ENCODE measurements at regions not wholly inside any gene's neighbourhood (a gene's known extent, or its start where the extent isn't known, plus 50 kb on each side); places are given as distances from the start of the nearest gene placed in this dataset.
"Not testable (repeated sequence)": the region's sequence is repeated elsewhere in the genome, so short reads cannot be mapped to it uniquely, and the experiment has no call there.

DNA sequence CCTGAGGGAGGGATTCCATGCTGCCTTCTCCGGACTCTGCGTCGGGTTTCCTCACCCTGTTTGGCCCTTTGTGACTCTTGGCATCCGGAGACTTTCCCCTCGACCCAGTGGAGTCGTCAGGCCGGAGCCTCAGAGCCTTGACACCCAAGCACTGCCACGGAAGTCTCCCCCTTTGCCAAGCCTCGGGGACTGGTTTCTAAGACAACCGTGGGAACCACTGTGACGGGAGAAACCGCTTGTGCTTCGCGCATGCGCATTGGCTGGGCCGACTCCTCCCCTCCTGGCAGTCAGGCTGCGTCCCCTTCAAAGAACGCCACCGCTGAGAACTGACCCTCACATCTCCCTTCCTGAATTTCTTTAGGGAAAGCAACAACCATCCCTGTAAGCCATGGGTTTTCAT is 459.4 kb upstream of the ZNG1F start:
- TF ChIP-seq POLR2A, CTCF, EP300 (IDR thresholded peaks at IDR 0.05): not testable (repeated sequence)
